NCI-H1092 treated with DMSO at 0.1 percent for 48 hours (cell line): ENCODE measurements at regions not wholly inside any gene's neighbourhood (a gene's known extent, or its start where the extent isn't known, plus 50 kb on each side); places are given as distances from the start of the nearest gene placed in this dataset.

ENCODE experiments used
- DNase-seq: peaks from one replicate; lab custom pipeline; 2025; lab: John Stamatoyannopoulos, UW

- DNase-seq: no peak
Observed at GRCh38 chr6:43849844-43850243, 79.8 kb downstream of the VEGFA start.

GRCh38 chr6:43848671-43849391 lies 78.8 kb downstream of the VEGFA start:
- no peak for DNase-seq

GRCh38 chr6:43847741-43848630 lies 78.0 kb downstream of the VEGFA start:
- DNase-seq: no peak

GRCh38 chr6:43846556-43846955 lies 76.5 kb downstream of the VEGFA start:
- DNase-seq: no peak

GRCh38 chr6:43845646-43846045 lies 75.6 kb downstream of the VEGFA start:
- no peak for DNase-seq

GRCh38 chr6:43843669-43844171 lies 73.7 kb downstream of the VEGFA start:
- DNase-seq: no peak

- DNase-seq: no peak
Observed at GRCh38 chr6:43843097-43843645, 73.2 kb downstream of the VEGFA start.

- no peak for DNase-seq
Observed at GRCh38 chr6:43842231-43842794, 72.3 kb downstream of the VEGFA start.

GRCh38 chr6:43840490-43841218 lies 70.6 kb downstream of the VEGFA start:
- DNase-seq: no peak

GRCh38 chr6:43838276-43839036 lies 68.4 kb downstream of the VEGFA start:
- peak; percentile 21 for DNase-seq

GRCh38 chr6:43837507-43837906 lies 67.5 kb downstream of the VEGFA start:
- DNase-seq: no peak

GRCh38 chr6:43836507-43837240 lies 66.7 kb downstream of the VEGFA start:
- DNase-seq: no peak
